Ammon's horn (tissue), 1 donor: ENCODE measurements at regions not wholly inside any gene's neighbourhood (a gene's known extent, or its start where the extent isn't known, plus 50 kb on each side); places are given as distances from the start of the nearest gene placed in this dataset.

Experiments used
- DNase-seq: peaks from one replicate; pipeline ENCODE4 v3.0.0-alpha.2; 2016; ENCODE audit warnings: low spot score

- DNase-seq = no peak
Observed at GRCh38 chr15:69987492-69988489, 109.9 kb downstream of the TLE3 start.

- DNase-seq = no peak
Observed at GRCh38 chr15:69988541-69989225, 109.0 kb downstream of the TLE3 start.

- DNase-seq = no peak
Observed at GRCh38 chr15:69990566-69991421, 106.9 kb downstream of the TLE3 start.

GRCh38 chr15:69991551-69991980 is 106.2 kb downstream of the TLE3 start:
- DNase-seq = no peak

GRCh38 chr15:69992348-69992747 is 105.4 kb downstream of the TLE3 start:
- DNase-seq = no peak

GRCh38 chr15:69994429-69995205 is 103.1 kb downstream of the TLE3 start:
- no peak for DNase-seq

- no peak for DNase-seq
Observed at GRCh38 chr15:69996321-69997160, 101.2 kb downstream of the TLE3 start.

- no peak for DNase-seq
Observed at GRCh38 chr15:69997161-69997485, 100.6 kb downstream of the TLE3 start.
